ENCODE measurements at regions not wholly inside any gene's neighbourhood (a gene's known extent, or its start where the extent isn't known, plus 50 kb on each side); places are given as distances from the start of the nearest gene placed in this dataset.
"Not testable (repeated sequence)": the region's sequence is repeated elsewhere in the genome, so short reads cannot be mapped to it uniquely, and the experiment has no call there.

DNA sequence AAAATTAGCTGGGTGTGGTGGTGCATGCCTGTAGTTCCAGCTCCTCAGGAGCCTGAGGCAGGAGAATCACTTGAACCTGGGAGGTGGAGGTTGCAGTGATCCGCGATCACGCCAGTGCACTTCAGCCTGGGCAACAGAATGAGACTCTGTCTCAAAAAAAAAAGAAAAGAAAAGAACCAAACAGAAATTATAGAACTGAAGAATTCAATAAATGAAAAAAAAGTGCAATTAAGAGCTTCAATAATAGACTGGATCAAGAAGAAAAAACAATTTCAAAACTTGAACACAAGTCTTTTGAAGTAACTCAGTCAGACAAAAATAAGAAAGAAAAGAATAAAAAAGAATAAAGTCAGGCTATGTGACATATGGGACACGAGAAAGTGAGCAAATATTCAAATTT, 175.8 kb upstream of the ZSWIM2 start:
- Histone ChIP-seq H3K14ac (ENCODE audit: low read length in 2 of 2) (no peak overlapping the region), H3K4me2 (ENCODE audit: low read length, poor library complexity, severe bottlenecking) (no peak overlapping the region)

DNA sequence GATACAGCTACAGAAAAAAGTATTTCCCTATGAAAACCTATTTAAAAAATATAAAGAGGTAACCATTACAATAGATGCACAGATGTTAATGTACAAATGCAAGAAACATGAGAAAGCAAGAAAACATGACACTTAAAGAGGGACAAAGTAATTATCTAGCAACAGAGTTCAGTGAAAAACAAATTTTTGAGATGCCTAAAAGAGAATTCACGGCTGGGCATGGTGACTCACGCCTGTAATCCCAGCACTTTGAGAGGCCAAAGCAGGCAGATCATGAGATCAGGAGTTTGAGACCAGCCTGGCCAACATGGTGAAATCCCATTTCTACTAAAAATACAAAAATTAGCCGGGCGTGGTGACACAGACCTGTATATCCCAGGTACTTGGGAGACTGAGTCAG, 175.0 kb upstream of the ZSWIM2 start:
- not testable (repeated sequence) for H3K4ac ChIP-seq (ENCODE audit: low read depth in 1 of 2, low read length in 2 of 2); H3K36me3 ChIP-seq (ENCODE audit: control insufficient read depth in 1 of 2, insufficient read depth in 2 of 2, low read depth in 1 of 2, low read length in 2 of 2); H2BK120ac ChIP-seq (ENCODE audit: low read depth, low read length); H2BK12ac ChIP-seq (ENCODE audit: low read length in 2 of 2); H3K18ac ChIP-seq (ENCODE audit: low read depth in 1 of 2, low read length in 2 of 2); H3K14ac ChIP-seq (ENCODE audit: low read length in 2 of 2); H3K27ac ChIP-seq (ENCODE audit: low read length, poor library complexity, severe bottlenecking); H4K8ac ChIP-seq (ENCODE audit: low read length); H2AFZ ChIP-seq (ENCODE audit: low read depth, low read length); H3K4me1 ChIP-seq (ENCODE audit: control insufficient read depth, insufficient read depth, low read depth, low read length); H4K91ac ChIP-seq (ENCODE audit: low read length); H3K23ac ChIP-seq (ENCODE audit: low read length in 2 of 2); H3K4me2 ChIP-seq (ENCODE audit: low read length, poor library complexity, severe bottlenecking); H3K27me3 ChIP-seq (ENCODE audit: control insufficient read depth in 1 of 2, insufficient read depth in 1 of 2, low read length in 2 of 2); H3K4me3 ChIP-seq (ENCODE audit: insufficient read depth in 1 of 2, low read depth in 1 of 2, low read length in 2 of 2); H2AK5ac ChIP-seq (ENCODE audit: low read length, severe bottlenecking); H3K9ac ChIP-seq (ENCODE audit: low read length); H3K79me1 ChIP-seq (replicated peaks; ENCODE audit: low read length, poor library complexity, severe bottlenecking); H2BK15ac ChIP-seq (ENCODE audit: low read depth, poor library complexity, severe bottlenecking); H2BK5ac ChIP-seq (ENCODE audit: low read depth, low read length, poor library complexity, severe bottlenecking)
- peak; percentile 11 for DNase-seq
- peaks cover 20% of the 10 kb centered on the region for H3K9me3 ChIP-seq (ENCODE audit: control insufficient read depth, low read length)
- WGBS = 48% methylated on average over 2 of the region's 4 CpGs

More for the DNA sequence above, 175.8 kb upstream of the ZSWIM2 start:
- no peak overlapping the region for H3K18ac ChIP-seq (ENCODE audit: low read depth in 1 of 2, low read length in 2 of 2)
- H3K4ac ChIP-seq (ENCODE audit: low read depth in 1 of 2, low read length in 2 of 2) = no peak overlapping the region
- no peak for DNase-seq
- H2AFZ ChIP-seq (ENCODE audit: low read depth, low read length) = no peak overlapping the region
- H3K4me3 ChIP-seq (ENCODE audit: insufficient read depth in 1 of 2, low read depth in 1 of 2, low read length in 2 of 2) = no peak overlapping the region
- H2BK15ac ChIP-seq (ENCODE audit: low read depth, poor library complexity, severe bottlenecking) = no peak overlapping the region
- H4K91ac ChIP-seq (ENCODE audit: low read length) = no peak overlapping the region
- no peaks in the 10 kb centered on the region for H3K4me1 ChIP-seq (ENCODE audit: control insufficient read depth, insufficient read depth, low read depth, low read length)
- H3K9me3 ChIP-seq (ENCODE audit: control insufficient read depth, low read length) = peaks cover 20% of the 10 kb centered on the region
- H3K23ac ChIP-seq (ENCODE audit: low read length in 2 of 2) = no peak overlapping the region
- WGBS = no CpG with 5 or more reads among the region's 4 CpGs
- H3K27ac ChIP-seq (ENCODE audit: low read length, poor library complexity, severe bottlenecking) = no peak overlapping the region
- no peak overlapping the region for H2AK5ac ChIP-seq (ENCODE audit: low read length, severe bottlenecking)
- H3K79me1 ChIP-seq (replicated peaks; ENCODE audit: low read length, poor library complexity, severe bottlenecking) = no peaks in the 10 kb centered on the region
- H2BK5ac ChIP-seq (ENCODE audit: low read depth, low read length, poor library complexity, severe bottlenecking) = no peak overlapping the region
- no peaks in the 10 kb centered on the region for H3K27me3 ChIP-seq (ENCODE audit: control insufficient read depth in 1 of 2, insufficient read depth in 1 of 2, low read length in 2 of 2)
- H3K9ac ChIP-seq (ENCODE audit: low read length) = no peak overlapping the region
- H2BK12ac ChIP-seq (ENCODE audit: low read length in 2 of 2) = no peak overlapping the region
- no peak overlapping the region for H4K8ac ChIP-seq (ENCODE audit: low read length)
- no peaks in the 10 kb centered on the region for H3K36me3 ChIP-seq (ENCODE audit: control insufficient read depth in 1 of 2, insufficient read depth in 2 of 2, low read depth in 1 of 2, low read length in 2 of 2)
- no peak overlapping the region for H2BK120ac ChIP-seq (ENCODE audit: low read depth, low read length)

DNA sequence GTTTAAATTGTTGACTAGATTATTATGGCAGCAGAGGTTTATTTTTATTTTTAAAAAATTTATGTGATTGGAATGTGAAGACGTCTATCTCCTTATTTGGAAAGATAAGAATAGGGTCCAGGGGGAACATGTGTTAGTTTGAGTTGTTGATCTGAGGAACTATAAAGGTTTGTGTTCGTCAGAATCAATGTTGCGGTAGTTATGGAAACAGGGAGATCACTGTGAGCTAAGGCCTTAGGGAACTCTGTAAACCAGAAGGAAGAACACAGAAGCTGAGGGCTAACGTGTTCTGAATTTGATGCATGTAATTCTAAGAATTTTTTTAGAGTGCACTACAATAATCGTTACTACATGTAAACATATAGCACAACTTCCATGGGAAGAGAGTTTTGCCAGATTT, 168.5 kb upstream of the ZSWIM2 start:
- Histone ChIP-seq H2AFZ (ENCODE audit: low read depth, low read length) (no peak overlapping the region), H3K79me1 (replicated peaks; ENCODE audit: low read length, poor library complexity, severe bottlenecking) (no peaks in the 10 kb centered on the region), H3K4me1 (ENCODE audit: control insufficient read depth, insufficient read depth, low read depth, low read length) (no peaks in the 10 kb centered on the region), H3K9me3 (ENCODE audit: control insufficient read depth, low read length) (peaks cover 3% of the 10 kb centered on the region), H3K4ac (ENCODE audit: low read depth in 1 of 2, low read length in 2 of 2) (no peak overlapping the region), H2BK12ac (ENCODE audit: low read length in 2 of 2) (no peak overlapping the region), H3K9ac (ENCODE audit: low read length) (no peak overlapping the region), H2BK120ac (ENCODE audit: low read depth, low read length) (no peak overlapping the region), H3K36me3 (ENCODE audit: control insufficient read depth in 1 of 2, insufficient read depth in 2 of 2, low read depth in 1 of 2, low read length in 2 of 2) (no peaks in the 10 kb centered on the region), H4K91ac (ENCODE audit: low read length) (no peak overlapping the region), H3K27me3 (ENCODE audit: control insufficient read depth in 1 of 2, insufficient read depth in 1 of 2, low read length in 2 of 2) (no peaks in the 10 kb centered on the region), H3K4me2 (ENCODE audit: low read length, poor library complexity, severe bottlenecking) (no peak overlapping the region), H3K18ac (ENCODE audit: low read depth in 1 of 2, low read length in 2 of 2) (no peak overlapping the region), H3K23ac (ENCODE audit: low read length in 2 of 2) (no peak overlapping the region), H2AK5ac (ENCODE audit: low read length, severe bottlenecking) (no peak overlapping the region), H3K14ac (ENCODE audit: low read length in 2 of 2) (no peak overlapping the region), H2BK15ac (ENCODE audit: low read depth, poor library complexity, severe bottlenecking) (no peak overlapping the region), H3K27ac (ENCODE audit: low read length, poor library complexity, severe bottlenecking) (no peak overlapping the region), H4K8ac (ENCODE audit: low read length) (no peak overlapping the region), H2BK5ac (ENCODE audit: low read depth, low read length, poor library complexity, severe bottlenecking) (no peak overlapping the region), H3K4me3 (ENCODE audit: insufficient read depth in 1 of 2, low read depth in 1 of 2, low read length in 2 of 2) (no peak overlapping the region)
- DNase-seq = no peak
- 89% methylated on average over 3 of the region's 5 CpGs for WGBS

DNA sequence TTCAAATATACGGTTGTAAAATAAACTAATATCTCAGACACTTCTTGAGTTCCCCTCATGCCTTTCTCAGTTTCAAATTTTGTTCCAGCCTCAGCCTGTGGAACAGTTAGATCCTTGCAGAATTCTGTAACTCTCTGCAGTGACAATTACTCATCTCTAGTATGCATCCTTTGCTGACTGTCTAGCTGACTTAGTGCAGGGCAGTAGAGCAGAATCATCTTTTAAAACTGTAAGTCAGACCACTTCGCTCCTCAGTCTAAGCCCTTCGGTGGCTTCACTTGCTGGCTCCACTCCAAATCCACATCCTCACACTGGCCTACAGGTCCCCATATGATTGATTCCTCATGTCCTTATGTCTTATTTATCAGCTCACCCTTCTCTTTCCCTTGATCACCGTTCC, 164.1 kb upstream of the ZSWIM2 start:
- Histone ChIP-seq H3K36me3 (ENCODE audit: control insufficient read depth in 1 of 2, insufficient read depth in 2 of 2, low read depth in 1 of 2, low read length in 2 of 2) (no peaks in the 10 kb centered on the region), H3K14ac (ENCODE audit: low read length in 2 of 2) (no peak overlapping the region), H3K27ac (ENCODE audit: low read length, poor library complexity, severe bottlenecking) (no peak overlapping the region), H3K9ac (ENCODE audit: low read length) (peak overlapping the region; percentile 35), H2BK5ac (ENCODE audit: low read depth, low read length, poor library complexity, severe bottlenecking) (no peak overlapping the region), H3K4ac (ENCODE audit: low read depth in 1 of 2, low read length in 2 of 2) (no peak overlapping the region), H3K23ac (ENCODE audit: low read length in 2 of 2) (no peak overlapping the region), H3K4me2 (ENCODE audit: low read length, poor library complexity, severe bottlenecking) (no peak overlapping the region), H4K91ac (ENCODE audit: low read length) (no peak overlapping the region), H2BK15ac (ENCODE audit: low read depth, poor library complexity, severe bottlenecking) (no peak overlapping the region), H3K4me3 (ENCODE audit: insufficient read depth in 1 of 2, low read depth in 1 of 2, low read length in 2 of 2) (no peak overlapping the region), H2AK5ac (ENCODE audit: low read length, severe bottlenecking) (no peak overlapping the region), H3K27me3 (ENCODE audit: control insufficient read depth in 1 of 2, insufficient read depth in 1 of 2, low read length in 2 of 2) (no peaks in the 10 kb centered on the region), H3K9me3 (ENCODE audit: control insufficient read depth, low read length) (no peaks in the 10 kb centered on the region), H3K79me1 (replicated peaks; ENCODE audit: low read length, poor library complexity, severe bottlenecking) (no peaks in the 10 kb centered on the region), H2AFZ (ENCODE audit: low read depth, low read length) (peak overlapping the region; percentile 49), H2BK12ac (ENCODE audit: low read length in 2 of 2) (no peak overlapping the region), H4K8ac (ENCODE audit: low read length) (no peak overlapping the region), H2BK120ac (ENCODE audit: low read depth, low read length) (no peak overlapping the region), H3K4me1 (ENCODE audit: control insufficient read depth, insufficient read depth, low read depth, low read length) (peaks cover 3% of the 10 kb centered on the region), H3K18ac (ENCODE audit: low read depth in 1 of 2, low read length in 2 of 2) (no peak overlapping the region)
- no peak for DNase-seq
- WGBS = 79% methylated on average over 4 of the region's 4 CpGs
